Caco-2 (cell line): ENCODE measurements at regions not wholly inside any gene's neighbourhood (a gene's known extent, or its start where the extent isn't known, plus 50 kb on each side); places are given as distances from the start of the nearest gene placed in this dataset.

Source experiments
- BruUV-seq: library from RNA; stranded (reverse); fragments of 400-500 nt; replicated peaks from 2 replicates; lab custom pipeline; 2021; lab: Mats Ljungman, UMichigan
- CTCF ChIA-PET: fragments of 300-600 bp; sonication (Branson Sonifier 250); formaldehyde crosslinking; loops from one replicate; lab custom pipeline; 2022; ENCODE audit warnings: antibody characterized with exemption; lab: Charles Lee
- POLR2A ChIA-PET: fragments of 300-600 bp; sonication (Branson Sonifier 250); formaldehyde crosslinking; loops from one replicate; lab custom pipeline; 2022; ENCODE audit warnings: antibody characterized with exemption; lab: Charles Lee
- DNase-seq, 2 experiments: peaks; one replicate each; pipeline versions ENCODE4 v3.0.0 to v3.0.0-alpha.2; 2020 to 2022
- H3K27me3 ChIP-seq: replicated peaks from 2 replicates; pipeline ENCODE4 v1.6.0; 2011; ENCODE audit warnings: low read length; ENCODE audit not compliant: control insufficient read depth, insufficient read depth
- H3K36me3 ChIP-seq: 2 replicates; pipeline ENCODE4 v1.5.1; 2011; ENCODE audit warnings: low read length; ENCODE audit not compliant: control insufficient read depth, insufficient read depth
- H3K4me1 ChIP-seq: fragments of 250-450 bp; sonication (Bioruptor Pico); 2 replicates; pipeline ENCODE4 v1.5.1; 2020; ENCODE audit warnings: mild to moderate bottlenecking
- H3K4me3 ChIP-seq: 2 replicates; pipeline ENCODE4 v1.5.1; 2011; ENCODE audit warnings: low read depth, mild to moderate bottlenecking, control low read depth, low read length
- H3K9me3 ChIP-seq: fragments of 250-450 bp; sonication (Bioruptor Pico); 2 replicates; pipeline ENCODE4 v1.5.1; 2020; ENCODE audit warnings: mild to moderate bottlenecking, moderate library complexity
- H3K27ac Mint-ChIP-seq: one replicate; pipeline ENCODE4 v1.8.0; 2022; ENCODE audit warnings: mixed read lengths; ENCODE audit not compliant: unreplicated experiment
- H3K27me3 Mint-ChIP-seq: one replicate; pipeline ENCODE4 v1.8.0; 2022; ENCODE audit warnings: mixed read lengths; ENCODE audit not compliant: insufficient read depth, unreplicated experiment
- H3K36me3 Mint-ChIP-seq: one replicate; pipeline ENCODE4 v1.8.0; 2022; ENCODE audit warnings: mild to moderate bottlenecking, mixed read lengths; ENCODE audit not compliant: insufficient read depth, unreplicated experiment
- H3K4me1 Mint-ChIP-seq: one replicate; pipeline ENCODE4 v1.8.0; 2022; ENCODE audit warnings: low read depth, mixed read lengths; ENCODE audit not compliant: unreplicated experiment
- H3K4me3 Mint-ChIP-seq: one replicate; pipeline ENCODE4 v1.8.0; 2022; ENCODE audit warnings: mild to moderate bottlenecking, moderate library complexity, mixed read lengths; ENCODE audit not compliant: unreplicated experiment
- H3K9me3 Mint-ChIP-seq: one replicate; pipeline ENCODE4 v1.8.0; 2022; ENCODE audit warnings: mixed read lengths; ENCODE audit not compliant: unreplicated experiment
- CTCF ChIP-seq, 2 experiments: fragments of 200-600 bp in 1 of 2; IDR thresholded peaks; 1 replicate in 1 of 2; 2 replicates in 1 of 2; pipeline versions ENCODE4 v1.5.1 to v1.8.0; 2011 to 2022; ENCODE audit warnings: antibody characterized with exemption in 1 of 2, control low read depth in 1 of 2, inconsistent platforms in 1 of 2, low read depth in 1 of 2, low read length in 1 of 2, mild to moderate bottlenecking in 1 of 2, moderate library complexity in 1 of 2; ENCODE audit not compliant: insufficient read depth in 1 of 2, severe bottlenecking in 1 of 2, unreplicated experiment in 1 of 2
- intact Hi-C: fragments of 100-400 bp; cut with micrococcal nuclease; formaldehyde crosslinking; loops from one replicate; pipeline ENCODE4 v1.10.0; 2022; ENCODE audit not compliant: unreplicated experiment

GRCh38 chr7:18287482-18287881 lies 208.1 kb upstream of the HDAC9 start:
- Mint-ChIP-seq H3K4me1 (no peaks in the 10 kb centered on the region), H3K4me3 (no peak overlapping the region), H3K36me3 (no peaks in the 10 kb centered on the region), H3K27ac (no peak overlapping the region), H3K27me3 (peaks cover 10% of the 10 kb centered on the region), H3K9me3 (no peaks in the 10 kb centered on the region)
- DNase-seq = no peak
- ChIA-PET POLR2A (no interaction called here), CTCF (no interaction called here)
- Histone ChIP-seq H3K4me1 (no peaks in the 10 kb centered on the region), H3K4me3 (no peak overlapping the region), H3K27me3 (peaks cover 1% of the 10 kb centered on the region; the same call in 1 of the 2 replicates), H3K9me3 (no peaks in the 10 kb centered on the region), H3K36me3 (no peaks in the 10 kb centered on the region)
- intact Hi-C loops = no loop called here
- no peak for TF ChIP-seq CTCF (IDR thresholded peaks at IDR 0.05; ENCODE audit: insufficient read depth in 1 of 2, low read depth in 1 of 2, low read length in 1 of 2, severe bottlenecking in 1 of 2, unreplicated experiment in 1 of 2)
- BruUV-seq = no TSS peak

GRCh38 chr7:18288322-18289037 lies 207.1 kb upstream of the HDAC9 start:
- H3K36me3 Mint-ChIP-seq = no peaks in the 10 kb centered on the region
- no peaks in the 10 kb centered on the region for H3K4me1 Mint-ChIP-seq
- Histone ChIP-seq H3K9me3 (no peaks in the 10 kb centered on the region), H3K4me1 (no peaks in the 10 kb centered on the region), H3K27me3 (peaks cover 1% of the 10 kb centered on the region; the same call in 1 of the 2 replicates), H3K4me3 (no peak overlapping the region), H3K36me3 (no peaks in the 10 kb centered on the region)
- H3K4me3 Mint-ChIP-seq = no peak overlapping the region
- intact Hi-C loops = no loop called here
- CTCF ChIA-PET = no interaction called here
- no peak for TF ChIP-seq CTCF (IDR thresholded peaks at IDR 0.05; ENCODE audit: insufficient read depth in 1 of 2, low read depth in 1 of 2, low read length in 1 of 2, severe bottlenecking in 1 of 2, unreplicated experiment in 1 of 2)
- POLR2A ChIA-PET = no interaction called here
- H3K27ac Mint-ChIP-seq = no peak overlapping the region
- DNase-seq = no peak
- H3K9me3 Mint-ChIP-seq = no peaks in the 10 kb centered on the region
- peaks cover 10% of the 10 kb centered on the region for H3K27me3 Mint-ChIP-seq
- BruUV-seq = no TSS peak

GRCh38 chr7:18289788-18290187 lies 205.8 kb upstream of the HDAC9 start:
- BruUV-seq = no TSS peak
- H3K4me1 ChIP-seq = no peaks in the 10 kb centered on the region
- no peaks in the 10 kb centered on the region for H3K9me3 ChIP-seq
- Mint-ChIP-seq H3K4me3 (no peak overlapping the region), H3K27me3 (peaks cover 10% of the 10 kb centered on the region), H3K27ac (no peak overlapping the region), H3K9me3 (no peaks in the 10 kb centered on the region), H3K4me1 (no peaks in the 10 kb centered on the region), H3K36me3 (no peaks in the 10 kb centered on the region)
- POLR2A ChIA-PET = no interaction called here
- H3K27me3 ChIP-seq = peaks cover 1% of the 10 kb centered on the region; the same call in 1 of the 2 replicates
- intact Hi-C loops = no loop called here
- no peaks in the 10 kb centered on the region for H3K36me3 ChIP-seq
- DNase-seq = no peak
- CTCF ChIA-PET = no interaction called here
- H3K4me3 ChIP-seq = no peak overlapping the region
- no peak for TF ChIP-seq CTCF (IDR thresholded peaks at IDR 0.05; ENCODE audit: insufficient read depth in 1 of 2, low read depth in 1 of 2, low read length in 1 of 2, severe bottlenecking in 1 of 2, unreplicated experiment in 1 of 2)
